Spleen (tissue), 7 donors: ENCODE measurements at regions not wholly inside any gene's neighbourhood (a gene's known extent, or its start where the extent isn't known, plus 50 kb on each side); places are given as distances from the start of the nearest gene placed in this dataset.

Source experiments
- CTCF ChIP-seq, 11 experiments: fragments of 200-600 bp in 7 of 11; fragments of 450-650 bp in 4 of 11; sonication (generic) in 4 of 11; IDR thresholded peaks in 8 of 11; conservative IDR thresholded peaks in 3 of 11; 1 replicate in 7 of 11; 2 replicates in 4 of 11; pipeline versions ENCODE4 v1.4.0 to v1.8.0; 2016 to 2021; ENCODE audit warnings: antibody characterized with exemption in 11 of 11, inconsistent platforms in 4 of 11, mild to moderate bottlenecking in 1 of 11
- POLR2A ChIP-seq, 3 donors: fragments of 450-650 bp; IDR thresholded peaks; one replicate each; pipeline ENCODE4 v1.5.1; 2017; ENCODE audit warnings: antibody characterized with exemption in 3 of 3, mild to moderate bottlenecking in 1 of 3
- donor health status: DM: no; HTN: no; CAD: no; lungs with moderate emphysema.
- donor health status: DM: no; HTN: no; CAD: no.
- donor health status: DM: no; HTN: no; CAD: no.

- TF ChIP-seq CTCF (IDR thresholded peaks at IDR 0.05 in 8 of 11, conservative IDR thresholded peaks at IDR 0.05 in 3 of 11) (no peak), POLR2A (IDR thresholded peaks at IDR 0.05) (no peak)
These were observed 319.0 kb upstream of the NPSR1 start for GRCh38 chr7:34338961-34339526.
